Mucosa of descending colon (tissue), 3 donors: ENCODE measurements at regions not wholly inside any gene's neighbourhood (a gene's known extent, or its start where the extent isn't known, plus 50 kb on each side); places are given as distances from the start of the nearest gene placed in this dataset.
"Not testable (repeated sequence)": the region's sequence is repeated elsewhere in the genome, so short reads cannot be mapped to it uniquely, and the experiment has no call there.

ENCODE experiments used
- ATAC-seq: fragments of 200-7000 bp; cut with Tn5 transposase; one replicate; pipeline ENCODE4 v1.9.1; 2020; ENCODE audit warnings: mild to moderate bottlenecking, moderate library complexity
- DNase-seq, 3 donors: peaks; one replicate each; pipeline ENCODE4 v3.0.0-alpha.2; 2020
- H3K36me3 ChIP-seq: fragments of 200-600 bp; one replicate; pipeline ENCODE4 v1.8.0; 2021; ENCODE audit warnings: low read depth, mild to moderate bottlenecking
- H3K4me1 ChIP-seq: fragments of 200-600 bp; one replicate; pipeline ENCODE4 v1.8.0; 2021; ENCODE audit warnings: low read depth, mild to moderate bottlenecking
- H3K4me3 ChIP-seq: fragments of 200-600 bp; one replicate; pipeline ENCODE4 v1.8.0; 2021; ENCODE audit warnings: mild to moderate bottlenecking
- H3K9me3 ChIP-seq: fragments of 200-600 bp; one replicate; pipeline ENCODE4 v1.8.0; 2021; ENCODE audit warnings: mild to moderate bottlenecking
- intact Hi-C, 2 donors: fragments of 100-400 bp; cut with DNase I in 1 of 2; cut with micrococcal nuclease in 1 of 2; formaldehyde crosslinking; loops; one replicate each; pipeline versions ENCODE4 v1.11.0 to v1.11.1; 2022; cut with DNase I, micrococcal nuclease
- TF ChIP-seq, protein P1 (sequence below): fragments of 200-600 bp; IDR thresholded peaks from one replicate; pipeline ENCODE4 v1.8.0; 2022; ENCODE audit warnings: antibody characterized with exemption, mild to moderate bottlenecking
- donor health status: DM: no; HTN: no; CAD: no; lungs with moderate emphysema.
- donor health status: DM: no; HTN: no; CAD: no.
- donor health status: DM: no; HTN: yes; CAD: no.

DNA sequence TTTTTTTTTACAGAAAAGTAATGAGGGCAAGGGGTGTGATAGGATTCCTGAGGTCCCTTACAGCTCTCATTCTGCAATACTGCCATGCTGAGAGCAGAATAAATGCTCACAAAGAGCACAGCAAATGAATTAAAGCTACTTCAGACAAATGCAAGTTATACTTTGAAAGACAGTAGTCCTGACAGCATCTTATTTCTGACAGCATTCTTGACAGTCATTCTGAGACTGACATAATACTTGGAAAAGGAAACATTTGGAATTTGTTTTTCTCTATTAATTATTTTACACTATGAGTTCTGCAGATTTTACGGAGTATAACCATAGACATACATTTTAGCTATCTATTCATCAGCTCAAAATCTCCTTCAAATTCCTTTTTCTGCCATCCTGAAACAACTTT lies 935.2 kb upstream of the FAM98A start:
- no peak for ATAC-seq
- intact Hi-C loops: no loop called here
- Histone ChIP-seq H3K4me3 (no peak overlapping the region), H3K4me1 (no peaks in the 10 kb centered on the region), H3K36me3 (no peaks in the 10 kb centered on the region), H3K9me3 (no peaks in the 10 kb centered on the region)
- DNase-seq: no peak
- TF ChIP-seq, protein P1, sequence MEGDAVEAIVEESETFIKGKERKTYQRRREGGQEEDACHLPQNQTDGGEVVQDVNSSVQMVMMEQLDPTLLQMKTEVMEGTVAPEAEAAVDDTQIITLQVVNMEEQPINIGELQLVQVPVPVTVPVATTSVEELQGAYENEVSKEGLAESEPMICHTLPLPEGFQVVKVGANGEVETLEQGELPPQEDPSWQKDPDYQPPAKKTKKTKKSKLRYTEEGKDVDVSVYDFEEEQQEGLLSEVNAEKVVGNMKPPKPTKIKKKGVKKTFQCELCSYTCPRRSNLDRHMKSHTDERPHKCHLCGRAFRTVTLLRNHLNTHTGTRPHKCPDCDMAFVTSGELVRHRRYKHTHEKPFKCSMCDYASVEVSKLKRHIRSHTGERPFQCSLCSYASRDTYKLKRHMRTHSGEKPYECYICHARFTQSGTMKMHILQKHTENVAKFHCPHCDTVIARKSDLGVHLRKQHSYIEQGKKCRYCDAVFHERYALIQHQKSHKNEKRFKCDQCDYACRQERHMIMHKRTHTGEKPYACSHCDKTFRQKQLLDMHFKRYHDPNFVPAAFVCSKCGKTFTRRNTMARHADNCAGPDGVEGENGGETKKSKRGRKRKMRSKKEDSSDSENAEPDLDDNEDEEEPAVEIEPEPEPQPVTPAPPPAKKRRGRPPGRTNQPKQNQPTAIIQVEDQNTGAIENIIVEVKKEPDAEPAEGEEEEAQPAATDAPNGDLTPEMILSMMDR: no peak

DNA sequence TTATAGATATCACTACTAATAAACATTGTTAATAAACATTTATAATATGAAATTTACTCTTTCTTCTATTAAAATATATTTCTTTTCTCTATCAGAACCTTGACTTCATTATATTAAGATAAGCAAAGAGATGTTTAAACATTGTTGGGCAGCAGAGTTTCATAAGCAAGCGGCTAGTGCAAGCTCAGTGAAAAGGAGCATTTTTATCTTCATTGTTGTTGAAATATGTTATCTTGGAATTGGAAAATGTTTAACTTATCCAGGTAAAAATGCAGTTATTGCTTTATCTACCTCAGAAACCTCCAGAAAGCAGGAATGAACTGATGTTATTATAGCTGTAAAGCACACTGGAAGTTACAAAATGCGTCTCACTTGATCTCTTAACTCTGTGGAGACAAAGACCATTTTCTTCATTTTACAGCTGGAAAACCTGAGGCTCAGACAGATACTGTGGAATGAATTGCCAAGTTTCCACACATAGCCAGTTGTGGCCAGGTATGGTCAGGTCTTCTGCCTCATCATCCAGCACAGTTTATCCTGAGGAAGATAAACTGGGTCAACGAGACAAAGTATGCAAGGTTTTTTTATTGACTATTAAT lies 934.6 kb upstream of the FAM98A start:
- TF ChIP-seq, protein P1: no peak
- intact Hi-C loops: no loop called here
- no peaks in the 10 kb centered on the region for H3K4me1 ChIP-seq
- no peak for ATAC-seq
- no peak for DNase-seq
- no peak overlapping the region for H3K4me3 ChIP-seq
- no peaks in the 10 kb centered on the region for H3K36me3 ChIP-seq
- H3K9me3 ChIP-seq: no peaks in the 10 kb centered on the region

DNA sequence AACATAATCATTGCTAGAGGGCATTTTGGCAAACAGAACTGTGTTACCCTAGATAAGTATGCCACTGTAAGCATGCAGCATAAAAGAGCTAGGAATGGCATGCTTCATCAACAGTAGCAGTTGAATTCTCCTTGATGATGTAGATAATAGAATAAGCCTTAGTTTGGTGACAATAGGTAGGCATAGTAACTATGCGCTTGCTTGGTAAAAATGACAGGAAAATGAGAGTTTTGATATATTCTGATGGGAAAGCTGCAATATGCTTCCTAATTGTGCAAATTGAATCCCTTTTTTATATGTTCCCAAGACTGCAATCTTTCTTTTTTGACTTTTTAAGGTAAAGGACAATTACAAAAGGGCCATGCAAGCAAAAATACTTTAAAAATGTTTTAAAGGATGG lies 930.9 kb upstream of the FAM98A start:
- DNase-seq (no peak), ATAC-seq (no peak)
- intact Hi-C loops: no loop called here
- TF ChIP-seq, protein P1: no peak
- Histone ChIP-seq H3K9me3 (no peaks in the 10 kb centered on the region), H3K4me1 (no peaks in the 10 kb centered on the region), H3K4me3 (no peak overlapping the region), H3K36me3 (no peaks in the 10 kb centered on the region)

DNA sequence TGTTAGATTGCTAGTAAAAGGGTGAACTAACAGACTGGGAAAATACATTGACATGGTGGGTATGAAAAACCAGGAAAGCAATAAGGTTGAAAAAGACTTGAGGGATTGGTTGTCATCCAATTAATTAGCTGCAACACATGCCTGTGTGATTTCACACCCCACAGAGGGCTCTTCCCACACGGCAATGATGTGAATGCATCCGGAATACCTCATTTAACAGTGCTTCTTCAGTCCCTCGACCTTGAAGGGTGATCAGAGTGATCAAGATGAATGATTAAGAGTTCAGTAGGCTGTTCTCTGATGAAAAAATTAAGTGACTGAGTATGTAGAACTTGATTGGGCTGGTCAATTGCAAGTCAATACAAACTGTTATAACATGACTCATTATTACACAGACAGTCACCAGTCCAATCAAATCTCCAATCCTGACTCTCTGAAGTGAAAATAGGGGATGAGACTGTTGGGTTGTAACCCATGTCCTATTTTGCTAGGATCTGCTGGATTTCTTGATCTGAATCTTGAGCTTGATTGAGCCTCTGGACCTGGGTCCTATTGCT lies 924.9 kb upstream of the FAM98A start:
- TF ChIP-seq, protein P1: no peak
- no peaks in the 10 kb centered on the region for H3K4me1 ChIP-seq
- intact Hi-C loops: no loop called here
- H3K36me3 ChIP-seq: no peaks in the 10 kb centered on the region
- DNase-seq: no peak
- ATAC-seq: no peak
- H3K9me3 ChIP-seq: peaks cover 6% of the 10 kb centered on the region
- H3K4me3 ChIP-seq: no peak overlapping the region

DNA sequence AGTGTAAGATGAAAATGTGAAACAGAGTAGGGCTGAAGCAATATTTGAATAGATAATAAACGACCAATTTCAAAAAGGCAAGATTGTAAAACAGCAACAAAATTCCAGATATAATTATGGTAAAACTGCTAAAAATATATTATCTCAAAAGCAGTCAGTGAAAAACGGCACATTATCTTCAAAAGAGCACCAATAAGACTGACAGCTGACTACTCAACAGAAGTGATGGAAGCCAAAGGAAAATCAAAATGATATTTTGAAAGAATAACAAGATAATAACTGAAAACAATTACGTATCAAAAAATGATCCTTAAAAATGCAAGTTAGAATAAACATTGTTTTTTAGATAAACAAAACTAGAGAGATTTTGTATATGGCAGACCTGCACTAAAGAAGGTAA lies 920.6 kb upstream of the FAM98A start:
- H3K36me3 ChIP-seq: no peaks in the 10 kb centered on the region
- no peak overlapping the region for H3K4me3 ChIP-seq
- H3K9me3 ChIP-seq: peaks cover 9% of the 10 kb centered on the region
- DNase-seq (no peak), ATAC-seq (no peak)
- TF ChIP-seq, protein P1: no peak
- intact Hi-C loops: no loop called here
- H3K4me1 ChIP-seq: no peaks in the 10 kb centered on the region

DNA sequence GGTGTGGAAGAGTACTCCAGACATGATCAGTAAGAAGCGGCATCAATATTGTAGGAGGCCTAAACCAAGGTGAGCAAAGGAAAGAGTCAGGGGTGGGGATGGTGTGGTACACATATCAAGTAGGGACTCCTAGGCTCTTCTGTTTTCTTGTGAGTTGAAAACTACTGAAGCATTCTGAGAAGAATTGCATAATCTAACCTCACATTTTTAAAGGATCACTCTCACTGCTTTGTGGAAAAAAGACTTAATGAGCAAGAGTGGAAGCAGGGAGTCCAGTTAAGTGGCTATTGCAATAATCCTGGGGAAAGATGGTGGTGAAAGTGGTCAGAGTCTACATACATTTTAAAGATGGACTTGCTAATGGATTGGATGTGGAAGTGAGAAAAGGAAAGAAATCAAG lies 899.5 kb upstream of the FAM98A start:
- no peaks in the 10 kb centered on the region for H3K4me1 ChIP-seq
- no peak for ATAC-seq
- TF ChIP-seq, protein P1: no peak
- no peak overlapping the region for H3K4me3 ChIP-seq
- intact Hi-C loops: no loop called here
- DNase-seq: no peak
- no peaks in the 10 kb centered on the region for H3K36me3 ChIP-seq
- H3K9me3 ChIP-seq: no peaks in the 10 kb centered on the region

DNA sequence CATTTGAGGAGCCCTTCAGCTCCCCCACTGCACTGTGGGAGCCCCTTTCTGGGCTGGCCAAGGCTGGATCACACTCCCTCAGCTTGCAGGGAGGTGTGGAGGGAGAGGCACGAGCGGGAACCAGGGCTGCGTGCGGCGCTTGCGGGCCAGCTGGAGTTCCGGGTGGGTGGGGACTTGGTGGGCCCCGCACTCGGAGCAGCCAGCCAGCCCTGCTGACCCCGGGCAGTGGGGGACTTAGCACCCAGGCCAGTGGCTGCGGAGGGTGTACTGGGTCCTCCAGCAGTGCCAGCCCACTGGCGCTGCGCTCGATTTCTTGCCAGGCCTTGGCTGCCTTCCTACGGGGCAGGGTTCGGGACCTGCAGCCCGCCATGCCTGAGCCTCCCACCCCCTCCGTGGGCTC lies 895.1 kb upstream of the FAM98A start:
- DNase-seq, H3K4me1 ChIP-seq, H3K4me3 ChIP-seq, H3K36me3 ChIP-seq, intact Hi-C loops, H3K9me3 ChIP-seq, ATAC-seq: not testable (repeated sequence)
